Osteocyte (in vitro differentiated cells): ENCODE measurements at regions not wholly inside any gene's neighbourhood (a gene's known extent, or its start where the extent isn't known, plus 50 kb on each side); places are given as distances from the start of the nearest gene placed in this dataset.
"Not testable (repeated sequence)": the region's sequence is repeated elsewhere in the genome, so short reads cannot be mapped to it uniquely, and the experiment has no call there.

Source experiments
- DNase-seq: peaks from one replicate; pipeline ENCODE4 v3.0.0; 2021; ENCODE audit warnings: mixed read lengths; ENCODE audit not compliant: unreplicated experiment; ENCODE audit errors: extremely low spot score
- H3K27ac Mint-ChIP-seq: one replicate; pipeline ENCODE4 v1.8.0; 2021; ENCODE audit warnings: mild to moderate bottlenecking, mixed read lengths; ENCODE audit not compliant: unreplicated experiment
- H3K27me3 Mint-ChIP-seq: one replicate; pipeline ENCODE4 v1.8.0; 2021; ENCODE audit warnings: mixed read lengths; ENCODE audit not compliant: unreplicated experiment
- H3K36me3 Mint-ChIP-seq: one replicate; pipeline ENCODE4 v1.8.0; 2021; ENCODE audit warnings: mixed read lengths; ENCODE audit not compliant: unreplicated experiment
- H3K4me1 Mint-ChIP-seq: one replicate; pipeline ENCODE4 v1.8.0; 2021; ENCODE audit warnings: mixed read lengths; ENCODE audit not compliant: unreplicated experiment
- H3K4me3 Mint-ChIP-seq: one replicate; pipeline ENCODE4 v1.8.0; 2021; ENCODE audit warnings: mild to moderate bottlenecking, moderate library complexity, mixed read lengths; ENCODE audit not compliant: unreplicated experiment
- H3K9me3 Mint-ChIP-seq: one replicate; pipeline ENCODE4 v1.8.0; 2021; ENCODE audit warnings: mixed read lengths; ENCODE audit not compliant: unreplicated experiment
- CTCF ChIP-seq: fragments of 200-600 bp; sonication (generic); IDR thresholded peaks from 2 replicates; pipeline ENCODE4 v1.5.0; 2021; ENCODE audit warnings: antibody characterized with exemption, mild to moderate bottlenecking, moderate library complexity

- Mint-ChIP-seq H3K27me3 (no peaks in the 10 kb centered on the region), H3K36me3 (no peaks in the 10 kb centered on the region), H3K4me3 (no peak overlapping the region), H3K9me3 (peaks cover under 1% of the 10 kb centered on the region), H3K27ac (no peak overlapping the region), H3K4me1 (peaks cover 26% of the 10 kb centered on the region)
- no peak for TF ChIP-seq CTCF
- DNase-seq: no peak
These were observed 142.1 kb upstream of the USP9X start for GRCh38 chrX:40943093-40943641.

GRCh38 chrX:40945361-40945713, 139.9 kb upstream of the USP9X start:
- no peak for TF ChIP-seq CTCF
- Mint-ChIP-seq H3K36me3 (no peaks in the 10 kb centered on the region), H3K4me3 (peak overlapping the region; percentile 1), H3K27ac (peak overlapping the region; percentile 68), H3K4me1 (peaks cover 23% of the 10 kb centered on the region), H3K9me3 (peaks cover 7% of the 10 kb centered on the region), H3K27me3 (no peaks in the 10 kb centered on the region)
- no peak for DNase-seq

GRCh38 chrX:40947276-40947675, 138.0 kb upstream of the USP9X start:
- peak overlapping the region; percentile 72 for H3K27ac Mint-ChIP-seq
- H3K9me3 Mint-ChIP-seq: peaks cover 7% of the 10 kb centered on the region
- H3K4me3 Mint-ChIP-seq: no peak overlapping the region
- H3K36me3 Mint-ChIP-seq: no peaks in the 10 kb centered on the region
- H3K4me1 Mint-ChIP-seq: peaks cover 23% of the 10 kb centered on the region
- no peak for TF ChIP-seq CTCF
- DNase-seq: no peak
- no peaks in the 10 kb centered on the region for H3K27me3 Mint-ChIP-seq

- H3K4me3 Mint-ChIP-seq: no peak overlapping the region
- H3K36me3 Mint-ChIP-seq: no peaks in the 10 kb centered on the region
- H3K9me3 Mint-ChIP-seq: peaks cover 7% of the 10 kb centered on the region
- no peaks in the 10 kb centered on the region for H3K27me3 Mint-ChIP-seq
- peaks cover 26% of the 10 kb centered on the region for H3K4me1 Mint-ChIP-seq
- H3K27ac Mint-ChIP-seq: no peak overlapping the region
- TF ChIP-seq CTCF: no peak
- DNase-seq: no peak
These were observed 136.2 kb upstream of the USP9X start for GRCh38 chrX:40949071-40949470.

GRCh38 chrX:40950546-40950945, 134.7 kb upstream of the USP9X start:
- H3K4me3 Mint-ChIP-seq: no peak overlapping the region
- peaks cover 7% of the 10 kb centered on the region for H3K9me3 Mint-ChIP-seq
- H3K36me3 Mint-ChIP-seq: no peaks in the 10 kb centered on the region
- no peak for TF ChIP-seq CTCF
- H3K4me1 Mint-ChIP-seq: peaks cover 16% of the 10 kb centered on the region
- H3K27ac Mint-ChIP-seq: no peak overlapping the region
- DNase-seq: no peak
- H3K27me3 Mint-ChIP-seq: no peaks in the 10 kb centered on the region

- DNase-seq, H3K4me3 Mint-ChIP-seq, H3K27me3 Mint-ChIP-seq, H3K27ac Mint-ChIP-seq, H3K36me3 Mint-ChIP-seq: not testable (repeated sequence)
- H3K9me3 Mint-ChIP-seq: peaks cover 14% of the 10 kb centered on the region
- H3K4me1 Mint-ChIP-seq: peaks cover 11% of the 10 kb centered on the region
These were observed 133.8 kb upstream of the USP9X start for GRCh38 chrX:40951407-40951806.
